ENCODE measurements at regions not wholly inside any gene's neighbourhood (a gene's known extent, or its start where the extent isn't known, plus 50 kb on each side); places are given as distances from the start of the nearest gene placed in this dataset.

DNA sequence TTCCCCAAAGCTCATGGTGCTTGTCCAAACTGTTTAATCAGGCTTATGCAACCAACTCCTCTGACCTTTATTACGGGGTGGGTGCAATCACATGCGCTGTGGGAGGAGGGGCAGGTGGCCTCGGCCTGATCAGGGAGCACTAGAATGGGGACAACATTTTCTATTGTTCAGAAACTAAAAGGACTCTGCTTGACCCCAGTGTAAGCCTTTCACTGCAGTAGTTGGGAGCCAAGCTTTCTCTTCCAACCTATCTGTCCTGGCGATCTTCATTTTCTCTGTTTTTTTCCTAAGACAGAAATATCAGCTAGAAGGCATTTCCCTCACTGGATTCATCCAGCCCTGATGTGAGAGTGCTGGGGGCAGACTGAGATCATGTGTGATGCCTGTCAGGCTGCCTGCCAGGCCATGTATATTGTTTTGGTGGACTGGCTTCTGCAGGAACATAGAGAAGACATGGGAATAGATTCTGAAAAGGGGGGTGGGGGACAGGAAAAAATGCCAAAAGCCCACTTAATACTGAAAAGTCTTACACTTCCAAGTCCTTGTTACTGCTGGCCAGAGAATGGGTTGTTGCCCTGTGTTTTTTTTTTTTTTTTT, 627.0 kb upstream of the TBL1XR1 start:
- Histone ChIP-seq H3K4me1 (ENCODE audit: control insufficient read depth, extremely low read depth, insufficient read depth, low read length) (peaks cover 8% of the 10 kb centered on the region), H3K79me2 (ENCODE audit: control insufficient read depth, insufficient read depth, low read length) (no peaks in the 10 kb centered on the region), H3K9me1 (replicated peaks; ENCODE audit: control insufficient read depth, extremely low read depth, insufficient read depth, low read length) (no peaks in the 10 kb centered on the region), H2AFZ (ENCODE audit: low read depth, low read length) (peak overlapping the region; percentile 53), H3K36me3 (ENCODE audit: control insufficient read depth in 2 of 2, extremely low read depth in 1 of 2, insufficient read depth in 2 of 2, low read length in 2 of 2) (no peaks in the 10 kb centered on the region), H3K4me3 (replicated peaks in 1 of 3; ENCODE audit: insufficient read depth in 1 of 3, low read depth in 1 of 3, low read length in 3 of 3) (no peak overlapping the region), H3K9me3 (replicated peaks; ENCODE audit: control insufficient read depth, insufficient read depth, low read length) (no peaks in the 10 kb centered on the region), H3K27me3 (ENCODE audit: control insufficient read depth in 2 of 2, insufficient read depth in 2 of 2, low read length in 2 of 2) (no peaks in the 10 kb centered on the region), H3K27ac (ENCODE audit: insufficient read depth, low read depth, low read length) (no peak overlapping the region), H3K9ac (replicated peaks; ENCODE audit: extremely low read depth, insufficient read depth, low read length) (no peak overlapping the region), H4K20me1 (replicated peaks; ENCODE audit: control insufficient read depth, extremely low read depth, insufficient read depth, low read length) (no peaks in the 10 kb centered on the region), H3K4me2 (ENCODE audit: insufficient read depth, low read length) (no peak overlapping the region)
- POLR2A ChIA-PET: interaction anchor here (0.7 kb wide), 1 partner anchor 9 kb away, joined by 3 read pairs; no protein-coding TSS in a partner anchor
- intact Hi-C loops (cut with micrococcal nuclease) (no loop called here), dilution Hi-C loops (cut with MboI; ENCODE audit: extremely low pct_ligation_motif_present, low sequenced_read_pairs) (no loop called here)
- no peak for FAIRE-seq
- TF ChIP-seq, protein P1, sequence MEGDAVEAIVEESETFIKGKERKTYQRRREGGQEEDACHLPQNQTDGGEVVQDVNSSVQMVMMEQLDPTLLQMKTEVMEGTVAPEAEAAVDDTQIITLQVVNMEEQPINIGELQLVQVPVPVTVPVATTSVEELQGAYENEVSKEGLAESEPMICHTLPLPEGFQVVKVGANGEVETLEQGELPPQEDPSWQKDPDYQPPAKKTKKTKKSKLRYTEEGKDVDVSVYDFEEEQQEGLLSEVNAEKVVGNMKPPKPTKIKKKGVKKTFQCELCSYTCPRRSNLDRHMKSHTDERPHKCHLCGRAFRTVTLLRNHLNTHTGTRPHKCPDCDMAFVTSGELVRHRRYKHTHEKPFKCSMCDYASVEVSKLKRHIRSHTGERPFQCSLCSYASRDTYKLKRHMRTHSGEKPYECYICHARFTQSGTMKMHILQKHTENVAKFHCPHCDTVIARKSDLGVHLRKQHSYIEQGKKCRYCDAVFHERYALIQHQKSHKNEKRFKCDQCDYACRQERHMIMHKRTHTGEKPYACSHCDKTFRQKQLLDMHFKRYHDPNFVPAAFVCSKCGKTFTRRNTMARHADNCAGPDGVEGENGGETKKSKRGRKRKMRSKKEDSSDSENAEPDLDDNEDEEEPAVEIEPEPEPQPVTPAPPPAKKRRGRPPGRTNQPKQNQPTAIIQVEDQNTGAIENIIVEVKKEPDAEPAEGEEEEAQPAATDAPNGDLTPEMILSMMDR (IDR thresholded peaks at IDR 0.05; ENCODE audit: extremely low read depth in 1 of 2, insufficient read depth in 1 of 2, low read depth in 1 of 2, low read length in 2 of 2): no peak
- TF ChIP-seq, protein P2, sequence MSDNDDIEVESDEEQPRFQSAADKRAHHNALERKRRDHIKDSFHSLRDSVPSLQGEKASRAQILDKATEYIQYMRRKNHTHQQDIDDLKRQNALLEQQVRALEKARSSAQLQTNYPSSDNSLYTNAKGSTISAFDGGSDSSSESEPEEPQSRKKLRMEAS (IDR thresholded peaks at IDR 0.05; ENCODE audit: insufficient read depth, insufficient read length): no peak
- TF ChIP-seq POLR2A (IDR thresholded peaks at IDR 0.05; ENCODE audit: low read depth, low read length): no peak
- TF ChIP-seq MYC (IDR thresholded peaks at IDR 0.05; ENCODE audit: low read depth, low read length): no peak
- TF ChIP-seq JUN (IDR thresholded peaks at IDR 0.05; ENCODE audit: borderline replicate concordance, insufficient read depth, insufficient read length, low read depth): no peak
- TF ChIP-seq FOS (IDR thresholded peaks at IDR 0.05; ENCODE audit: borderline replicate concordance, insufficient read depth, low read length): no peak
- TF ChIP-seq POLR2AphosphoS5 (IDR thresholded peaks at IDR 0.05; ENCODE audit: insufficient read depth, low read depth, low read length): no peak
- CTCF ChIA-PET: interaction anchor here (0.7 to 1.6 kb wide), 6 partner anchors 9 to 561 kb away, joined by 3 to 6 read pairs (median 4); no protein-coding TSS in a partner anchor
- no TSS peak for BruUV-seq (replicated peaks)
- peak; percentile 94 for DNase-seq (ENCODE audit: low read depth, low spot score)
